Cardiac muscle cell (in vitro differentiated cells and primary cell): ENCODE measurements at regions not wholly inside any gene's neighbourhood (a gene's known extent, or its start where the extent isn't known, plus 50 kb on each side); places are given as distances from the start of the nearest gene placed in this dataset.

Experiments used
- DNase-seq, 2 donors: peaks; one replicate each; pipeline versions ENCODE4 v3.0.0 to v3.0.0-alpha.2; 2010 to 2017; ENCODE audit warnings: low read depth in 1 of 2, low spot score in 1 of 2
- H3K27ac ChIP-seq: fragments of 200-600 bp; sonication (generic); 2 replicates; pipeline ENCODE4 v1.5.1; 2016
- H3K27me3 ChIP-seq: fragments of 200-600 bp; sonication (generic); 2 replicates; pipeline ENCODE4 v1.6.0; 2016; ENCODE audit warnings: control low read depth
- H3K36me3 ChIP-seq: fragments of 200-600 bp; sonication (generic); 2 replicates; pipeline ENCODE4 v1.5.1; 2016; ENCODE audit warnings: control low read depth
- H3K4me1 ChIP-seq: fragments of 200-600 bp; sonication (generic); 2 replicates; pipeline ENCODE4 v1.8.1; 2017; ENCODE audit warnings: low read depth, mild to moderate bottlenecking, mixed run types
- H3K4me3 ChIP-seq: fragments of 200-600 bp; sonication (generic); 2 replicates; pipeline ENCODE4 v1.5.1; 2016; ENCODE audit warnings: mild to moderate bottlenecking
- H3K9me3 ChIP-seq: fragments of 200-600 bp; sonication (generic); 2 replicates; pipeline ENCODE4 v1.5.1; 2017; ENCODE audit warnings: low read depth, mild to moderate bottlenecking, control low read depth
- CTCF ChIP-seq: IDR thresholded peaks from 2 replicates; pipeline ENCODE4 v1.5.1; 2012; ENCODE audit warnings: low read depth, mild to moderate bottlenecking, low read length

- Histone ChIP-seq H3K27me3 (no peaks in the 10 kb centered on the region), H3K36me3 (no peaks in the 10 kb centered on the region), H3K4me1 (peaks cover 13% of the 10 kb centered on the region), H3K9me3 (no peaks in the 10 kb centered on the region), H3K27ac (no peak overlapping the region), H3K4me3 (no peak overlapping the region)
- no peak for TF ChIP-seq CTCF
- DNase-seq: no peak
Measured at GRCh38 chr2:43047187-43047780, 179.1 kb downstream of the ZFP36L2 start.

GRCh38 chr2:43045866-43046265 lies 180.5 kb downstream of the ZFP36L2 start:
- no peak overlapping the region for H3K4me3 ChIP-seq
- H3K4me1 ChIP-seq: peaks cover 17% of the 10 kb centered on the region
- H3K9me3 ChIP-seq: no peaks in the 10 kb centered on the region
- H3K27ac ChIP-seq: no peak overlapping the region
- no peak for DNase-seq
- no peaks in the 10 kb centered on the region for H3K27me3 ChIP-seq
- no peak for TF ChIP-seq CTCF
- no peaks in the 10 kb centered on the region for H3K36me3 ChIP-seq

- Histone ChIP-seq H3K9me3 (no peaks in the 10 kb centered on the region), H3K36me3 (no peaks in the 10 kb centered on the region), H3K4me3 (no peak overlapping the region), H3K4me1 (peaks cover 17% of the 10 kb centered on the region), H3K27me3 (no peaks in the 10 kb centered on the region), H3K27ac (no peak overlapping the region)
- no peak for TF ChIP-seq CTCF
- no peak for DNase-seq
Measured at GRCh38 chr2:43044093-43044681, 182.2 kb downstream of the ZFP36L2 start.

GRCh38 chr2:43043553-43043870 lies 182.9 kb downstream of the ZFP36L2 start:
- Histone ChIP-seq H3K27ac (no peak overlapping the region), H3K9me3 (no peaks in the 10 kb centered on the region), H3K4me3 (no peak overlapping the region), H3K4me1 (peaks cover 17% of the 10 kb centered on the region), H3K27me3 (no peaks in the 10 kb centered on the region), H3K36me3 (no peaks in the 10 kb centered on the region)
- TF ChIP-seq CTCF: no peak
- no peak for DNase-seq

GRCh38 chr2:43041661-43042360 lies 184.6 kb downstream of the ZFP36L2 start:
- no peak for TF ChIP-seq CTCF
- DNase-seq: peak; percentile 48 to 95
- Histone ChIP-seq H3K36me3 (no peaks in the 10 kb centered on the region), H3K27ac (no peak overlapping the region), H3K4me1 (peaks cover 13% of the 10 kb centered on the region), H3K27me3 (no peaks in the 10 kb centered on the region), H3K9me3 (no peaks in the 10 kb centered on the region), H3K4me3 (no peak overlapping the region)
